ENCODE measurements at regions not wholly inside any gene's neighbourhood (a gene's known extent, or its start where the extent isn't known, plus 50 kb on each side); places are given as distances from the start of the nearest gene placed in this dataset.
"Not testable (repeated sequence)": the region's sequence is repeated elsewhere in the genome, so short reads cannot be mapped to it uniquely, and the experiment has no call there.

DNA sequence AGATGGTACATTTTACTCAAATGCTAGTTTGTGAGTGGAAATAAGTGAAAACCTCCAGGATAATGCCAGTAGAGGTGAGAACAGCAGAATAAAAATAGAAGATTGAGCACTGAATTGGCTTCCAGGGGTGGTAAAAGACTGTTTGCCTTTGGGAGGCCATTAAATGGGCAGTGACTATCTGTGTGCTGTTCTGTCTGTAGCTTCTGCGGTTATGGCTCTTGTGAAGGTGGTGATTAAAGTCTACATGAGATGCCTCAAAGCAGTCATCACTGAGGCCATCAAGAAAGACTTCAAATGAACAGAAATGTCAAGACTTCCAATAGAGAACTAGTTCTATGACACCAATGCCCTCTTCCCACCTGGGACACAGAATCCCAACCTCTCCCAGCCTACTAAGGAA is 108.8 kb downstream of the EFHB start:
- DNase-seq, result no peak

DNA sequence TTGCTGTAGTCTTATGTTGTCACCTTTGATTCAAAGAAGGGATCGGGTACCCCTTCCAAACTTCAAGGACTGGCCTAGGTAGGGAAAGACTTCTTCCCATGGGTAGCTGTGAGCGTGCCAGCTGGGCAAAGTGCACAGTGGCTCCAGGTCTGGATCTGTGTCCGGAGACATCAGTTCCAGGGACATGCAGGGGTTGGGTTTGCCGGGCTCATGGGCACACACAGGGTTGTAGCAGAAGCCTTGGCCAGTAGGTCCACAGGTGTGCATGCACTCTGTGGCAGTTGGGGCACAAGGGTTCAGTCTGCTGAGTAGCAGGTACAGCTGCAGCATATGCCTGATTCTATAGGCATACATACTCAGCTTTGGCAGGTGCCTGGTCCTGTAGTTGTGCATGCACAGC is 111.2 kb downstream of the EFHB start:
- DNase-seq, result no peak

GRCh38 chr3:19816631-19817030 is 117.4 kb downstream of the EFHB start:
- DNase-seq, result no peak

DNA sequence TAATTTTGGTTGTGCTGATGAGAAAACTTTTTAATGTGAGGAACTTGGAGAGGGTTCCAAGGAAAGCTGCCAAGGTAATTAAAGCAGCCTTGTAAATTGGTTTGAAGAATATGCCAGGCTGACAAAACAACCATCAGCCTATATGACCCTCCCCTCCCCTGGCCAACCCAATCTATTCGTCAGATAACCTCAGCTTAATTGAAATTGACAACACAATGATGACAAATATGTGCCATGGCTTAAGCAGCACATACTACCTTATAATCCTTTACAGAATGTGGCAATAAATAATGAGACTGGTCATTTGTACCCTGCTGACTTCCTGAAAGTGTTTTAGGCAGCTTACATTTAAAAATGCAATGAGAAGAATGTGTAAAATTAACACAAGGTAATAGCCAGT is 118.2 kb downstream of the EFHB start:
- DNase-seq, result no peak

DNA sequence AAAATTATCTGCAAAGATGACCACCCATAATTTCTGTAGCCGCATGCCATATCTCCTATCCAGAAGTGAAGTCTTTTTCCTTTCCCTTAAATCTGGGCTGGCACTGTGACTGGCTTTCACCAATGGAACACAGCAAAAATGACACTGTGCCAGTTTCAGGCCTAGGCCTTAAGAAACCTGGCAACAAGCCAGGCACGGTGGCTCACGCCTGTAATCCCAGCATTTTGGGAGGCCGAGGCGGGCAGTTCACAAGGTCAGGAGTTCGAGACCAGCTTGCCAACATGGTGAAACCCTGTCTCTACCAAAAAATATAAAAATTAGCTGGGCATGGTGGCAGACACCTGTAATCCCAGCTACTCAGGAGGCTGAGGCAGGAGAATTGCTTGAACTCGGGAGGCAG is 120.3 kb downstream of the EFHB start:
- not testable (repeated sequence) for DNase-seq

GRCh38 chr3:19811689-19812088 is 122.3 kb downstream of the EFHB start:
- no peak for DNase-seq

- DNase-seq, result no peak
Measured at GRCh38 chr3:19808834-19809233, 125.2 kb downstream of the EFHB start.

- no peak for DNase-seq
Measured at GRCh38 chr3:19799887-19800286, 134.1 kb downstream of the EFHB start.

DNA sequence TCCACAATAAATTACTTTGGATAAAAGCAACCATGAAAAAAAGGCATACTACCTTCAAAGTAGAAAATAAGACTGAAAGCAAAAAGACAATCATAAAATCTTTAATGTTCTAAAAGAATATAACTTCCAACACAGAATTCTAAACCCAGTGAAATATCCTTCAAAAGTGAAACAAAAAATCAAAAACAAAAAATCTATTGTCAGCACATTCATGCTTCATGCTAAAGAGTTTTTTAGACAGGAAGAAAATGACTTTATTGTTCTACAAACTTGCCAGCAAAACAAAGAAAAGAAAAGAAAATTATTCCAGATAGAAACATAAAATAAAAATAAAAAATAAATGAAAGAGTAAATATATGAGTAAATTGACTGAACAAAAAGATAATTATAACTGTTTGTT is 134.9 kb downstream of the EFHB start:
- no peak for DNase-seq

GRCh38 chr3:19798324-19798723 is 135.7 kb downstream of the EFHB start:
- no peak for DNase-seq

DNA sequence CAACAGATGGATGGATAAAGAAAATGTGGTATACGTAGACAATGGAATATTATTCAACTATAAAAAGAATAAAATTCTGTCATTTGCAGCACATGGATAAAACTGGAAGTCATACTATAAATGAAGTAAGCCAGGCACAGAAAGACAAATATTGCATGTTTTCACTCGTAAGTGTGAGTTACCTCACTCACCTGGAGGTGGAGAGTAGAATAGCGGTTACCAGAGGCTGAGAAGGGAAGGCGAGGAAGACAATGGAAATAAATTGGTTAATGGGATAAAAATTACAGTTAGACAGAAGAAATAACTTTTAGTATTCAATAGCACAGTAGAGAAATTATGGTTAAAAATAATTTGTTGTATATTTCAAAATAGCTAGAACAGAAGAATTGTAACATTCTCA is 141.6 kb downstream of the EFHB start:
- no peak for DNase-seq

GRCh38 chr3:19775765-19776164 is 158.3 kb downstream of the EFHB start:
- no peak for DNase-seq

DNA sequence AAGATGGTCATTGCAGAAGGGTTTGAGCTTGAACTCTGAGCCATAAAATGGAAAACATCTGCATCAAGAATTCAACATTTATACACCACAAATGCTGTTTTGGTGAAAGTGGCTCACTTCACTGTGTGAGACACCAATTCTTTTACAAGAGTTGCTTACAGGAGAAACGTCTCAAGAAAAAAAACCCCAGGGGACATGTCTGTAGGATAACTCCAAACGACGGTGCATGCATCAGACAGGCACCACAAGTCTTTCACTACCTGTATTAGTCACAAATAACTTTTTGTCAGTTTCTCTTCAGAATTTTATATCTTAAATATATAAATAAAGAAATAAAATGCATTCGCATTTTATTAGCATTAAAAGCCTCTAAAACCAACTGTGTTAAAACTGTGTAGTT is 164.3 kb downstream of the EFHB start:
- DNase-seq, result no peak

GRCh38 chr3:19765954-19766353 is 168.1 kb downstream of the EFHB start:
- no peak for DNase-seq

DNA sequence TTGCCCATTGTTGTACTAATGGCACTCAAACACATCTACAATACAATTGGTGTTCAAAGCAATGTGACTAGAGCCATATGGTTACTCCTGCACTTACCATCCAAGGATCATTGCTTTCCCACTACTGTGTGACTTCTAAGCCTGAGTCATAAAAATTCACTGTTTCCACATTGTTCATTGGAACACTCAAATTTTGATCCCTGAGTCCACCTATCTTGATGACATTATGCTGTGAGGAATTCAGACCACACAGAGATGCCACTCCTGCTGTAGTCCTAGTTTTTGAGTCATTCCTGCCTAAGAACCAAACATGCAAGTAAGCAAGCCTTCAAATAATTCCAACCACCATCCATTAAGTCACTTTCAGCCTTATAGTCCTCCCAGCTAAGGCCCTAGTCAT is 176.2 kb downstream of the EFHB start:
- no peak for DNase-seq

DNA sequence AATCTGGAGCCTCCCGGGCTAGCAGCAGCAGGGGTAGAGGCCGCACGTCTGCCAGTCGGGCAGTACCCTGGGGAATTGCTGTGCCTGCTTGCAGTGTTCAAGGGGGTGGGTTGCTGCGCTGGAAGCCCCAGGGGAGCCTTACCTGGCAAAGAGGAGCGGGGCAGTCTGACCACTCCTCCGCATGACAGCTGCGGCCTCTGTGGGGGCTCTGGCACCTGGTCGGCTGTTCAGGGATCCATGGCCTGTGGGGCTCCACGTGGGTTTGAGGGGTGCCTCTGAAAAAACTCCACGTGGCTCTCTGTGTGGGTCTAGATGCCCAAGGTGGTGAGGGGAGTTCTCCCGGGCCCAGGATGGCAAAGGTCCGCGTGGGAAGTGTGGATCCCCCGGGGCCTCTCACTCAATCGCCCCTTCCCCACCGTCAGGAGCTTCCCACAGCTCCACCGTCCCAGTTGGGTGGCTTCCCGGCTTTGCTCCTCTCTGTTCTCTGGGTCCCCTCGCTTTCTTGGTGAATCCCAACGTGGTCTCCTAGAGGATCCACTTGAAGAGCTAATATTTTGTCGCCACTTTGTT is 184.5 kb downstream of the EFHB start:
- no peak for DNase-seq

GRCh38 chr3:19748782-19749447 is 185.1 kb downstream of the EFHB start:
- no peak for DNase-seq

GRCh38 chr3:19744047-19744446 is 190.0 kb downstream of the EFHB start:
- no peak for DNase-seq

DNA sequence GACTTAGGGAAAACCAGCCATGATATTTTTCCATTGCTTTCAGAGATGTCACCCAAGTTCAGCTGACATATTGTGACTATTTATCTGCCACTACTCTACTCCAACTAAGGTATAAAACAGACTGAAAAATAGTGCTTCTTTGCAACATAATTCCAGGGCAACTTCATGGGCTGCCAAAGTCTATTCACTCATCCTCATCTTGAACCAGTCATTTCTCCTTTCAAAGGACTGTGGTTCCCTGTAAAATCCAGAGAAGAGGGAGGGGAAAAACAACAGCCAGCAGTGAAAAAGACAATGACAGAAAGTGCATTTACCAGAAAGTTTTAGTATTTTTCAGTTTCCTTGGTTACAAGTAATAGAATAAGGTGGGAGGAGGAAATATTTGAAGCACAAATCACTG is 191.1 kb downstream of the EFHB start:
- DNase-seq, result no peak

GRCh38 chr3:19739504-19739903 is 194.5 kb downstream of the EFHB start:
- no peak for DNase-seq

GRCh38 chr3:19738846-19739245 is 195.2 kb downstream of the EFHB start:
- DNase-seq, result no peak

- no peak for DNase-seq
Measured at GRCh38 chr3:19735111-19735510, 198.9 kb downstream of the EFHB start.

GRCh38 chr3:19734453-19734852 is 199.6 kb downstream of the EFHB start:
- DNase-seq, result no peak

GRCh38 chr3:19725000-19725399 is 209.0 kb downstream of the EFHB start:
- DNase-seq, result no peak

DNA sequence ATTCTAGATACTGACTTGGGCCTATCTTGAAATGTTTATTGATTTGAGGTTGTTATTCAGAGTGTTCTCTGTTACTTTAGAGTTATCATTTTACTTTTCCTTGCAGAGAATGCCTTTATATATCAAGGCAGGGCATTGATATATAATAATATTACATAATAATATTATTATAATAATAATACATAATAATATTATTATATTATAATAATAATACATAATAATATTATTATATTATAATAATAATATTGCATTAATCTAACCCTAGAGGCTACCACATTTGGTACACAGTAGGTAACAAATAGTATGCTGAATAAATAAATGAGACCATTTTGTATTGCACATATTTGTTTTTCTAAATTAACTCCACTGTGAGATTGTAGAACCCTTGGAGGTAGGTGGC is 216.3 kb downstream of the EFHB start:
- DNase-seq, result no peak

Measured in NCI-H2029 (cell line).